DND-41 (cell line): ENCODE measurements at regions not wholly inside any gene's neighbourhood (a gene's known extent, or its start where the extent isn't known, plus 50 kb on each side); places are given as distances from the start of the nearest gene placed in this dataset.

Source experiments
- EZH2 ChIP-seq: IDR thresholded peaks from 3 replicates; pipeline ENCODE4 v1.6.1; 2012; ENCODE audit warnings: borderline replicate concordance, low read depth, mild to moderate bottlenecking, moderate library complexity, low read length, inconsistent platforms; ENCODE audit not compliant: severe bottlenecking
- TF ChIP-seq, protein P1 (sequence below): IDR thresholded peaks from 2 replicates; pipeline ENCODE4 v1.5.1; 2012; ENCODE audit warnings: borderline replicate concordance, low read length, moderate library complexity, mild to moderate bottlenecking; ENCODE audit not compliant: poor library complexity, severe bottlenecking; ENCODE audit errors: extremely low read depth

DNA sequence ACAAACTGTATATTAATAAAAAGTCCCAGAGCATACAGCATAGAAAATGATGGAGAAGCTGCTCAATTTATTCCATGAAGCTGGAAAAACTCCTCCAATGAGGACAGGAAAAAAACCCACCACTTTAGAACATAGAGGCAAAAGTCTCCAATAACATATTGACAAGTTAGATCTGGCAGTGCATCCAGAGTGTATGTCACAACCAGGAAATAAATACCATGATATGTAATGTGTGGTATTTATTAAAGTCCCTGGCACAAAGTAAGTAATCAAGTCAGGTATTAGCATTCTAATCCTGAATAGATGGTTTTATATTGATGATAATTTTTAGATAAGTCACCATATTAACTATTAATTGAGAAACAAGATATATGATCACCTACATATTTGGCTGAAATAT is 427.3 kb upstream of the HS6ST1 start:
- TF ChIP-seq, protein P1, sequence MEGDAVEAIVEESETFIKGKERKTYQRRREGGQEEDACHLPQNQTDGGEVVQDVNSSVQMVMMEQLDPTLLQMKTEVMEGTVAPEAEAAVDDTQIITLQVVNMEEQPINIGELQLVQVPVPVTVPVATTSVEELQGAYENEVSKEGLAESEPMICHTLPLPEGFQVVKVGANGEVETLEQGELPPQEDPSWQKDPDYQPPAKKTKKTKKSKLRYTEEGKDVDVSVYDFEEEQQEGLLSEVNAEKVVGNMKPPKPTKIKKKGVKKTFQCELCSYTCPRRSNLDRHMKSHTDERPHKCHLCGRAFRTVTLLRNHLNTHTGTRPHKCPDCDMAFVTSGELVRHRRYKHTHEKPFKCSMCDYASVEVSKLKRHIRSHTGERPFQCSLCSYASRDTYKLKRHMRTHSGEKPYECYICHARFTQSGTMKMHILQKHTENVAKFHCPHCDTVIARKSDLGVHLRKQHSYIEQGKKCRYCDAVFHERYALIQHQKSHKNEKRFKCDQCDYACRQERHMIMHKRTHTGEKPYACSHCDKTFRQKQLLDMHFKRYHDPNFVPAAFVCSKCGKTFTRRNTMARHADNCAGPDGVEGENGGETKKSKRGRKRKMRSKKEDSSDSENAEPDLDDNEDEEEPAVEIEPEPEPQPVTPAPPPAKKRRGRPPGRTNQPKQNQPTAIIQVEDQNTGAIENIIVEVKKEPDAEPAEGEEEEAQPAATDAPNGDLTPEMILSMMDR = no peak
- TF ChIP-seq EZH2 = no peak
